ENCODE measurements at regions not wholly inside any gene's neighbourhood (a gene's known extent, or its start where the extent isn't known, plus 50 kb on each side); places are given as distances from the start of the nearest gene placed in this dataset.

DNA sequence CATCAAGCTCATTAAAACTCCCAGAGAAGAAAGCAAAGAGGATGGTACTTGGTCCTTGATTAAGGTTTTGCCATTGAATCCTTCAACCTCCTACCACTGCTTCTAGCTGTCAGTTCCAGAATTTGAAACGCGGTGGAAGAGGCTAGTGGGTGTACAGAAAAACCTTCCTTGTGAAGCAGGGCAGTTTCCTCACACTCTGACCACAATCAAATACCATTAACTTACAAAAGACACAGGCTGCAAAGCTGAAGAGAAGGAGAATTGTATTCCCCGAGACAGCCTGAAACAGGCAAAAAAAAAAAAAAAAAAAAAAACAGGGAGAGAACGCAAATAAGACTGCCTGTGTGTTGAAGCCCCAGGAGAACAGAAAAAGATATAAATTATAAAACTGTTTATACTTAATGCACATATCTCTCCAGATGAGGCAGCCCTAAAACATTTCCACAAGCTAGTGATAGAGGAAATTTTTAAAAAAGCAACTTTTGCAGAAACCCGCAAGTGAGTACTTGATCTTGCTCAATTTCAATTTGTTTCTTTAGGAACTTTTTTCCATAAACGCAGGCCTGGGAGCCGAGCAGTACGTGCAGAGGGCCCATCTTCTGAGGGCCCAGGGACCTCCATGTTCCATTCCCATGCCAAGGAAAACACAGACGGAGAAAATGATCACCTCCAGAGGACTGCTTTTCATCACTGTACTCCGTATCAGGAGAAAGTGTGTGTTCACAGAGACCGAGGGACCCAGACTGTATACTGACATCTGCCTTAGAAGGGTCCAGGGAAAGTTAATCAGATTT lies 218.7 kb upstream of the BLID start:
- Histone ChIP-seq H3K56ac (replicated peaks; ENCODE audit: insufficient read length, low read depth, low read length) (no peak overlapping the region), H4K8ac (ENCODE audit: extremely low read depth, insufficient read depth, low read length) (no peak overlapping the region), H3K14ac (ENCODE audit: insufficient read length) (no peak overlapping the region), H3K27me3 (replicated peaks in 1 of 4; ENCODE audit: control insufficient read depth in 3 of 4, extremely low read depth in 1 of 4, insufficient read depth in 3 of 4, low read length in 3 of 4) (peaks cover 0 to 3% (median 2%) of the 10 kb centered on the region in 4 experiments; a peak in 3 of 7 replicates), H2BK120ac (replicated peaks; ENCODE audit: low read depth, low read length) (no peak overlapping the region), H2AK5ac (ENCODE audit: low read depth, low read length) (no peak overlapping the region), H3K4me3 (ENCODE audit: extremely low read depth in 1 of 4, insufficient read depth in 2 of 4, low read depth in 3 of 4, low read length in 4 of 4) (no peak overlapping the region), H2BK12ac (ENCODE audit: low read depth, low read length) (no peak overlapping the region), H4K5ac (ENCODE audit: insufficient read length, low read depth, low read length) (no peak overlapping the region), H3K9ac (replicated peaks in 1 of 4; ENCODE audit: extremely low read depth in 1 of 4, low read depth in 3 of 4, low read length in 3 of 4) (no peak overlapping the region), H2BK15ac (ENCODE audit: low read length) (no peak overlapping the region), H3K9me3 (ENCODE audit: insufficient read depth in 2 of 2, low read depth in 1 of 2, low read length in 1 of 2) (no peaks in the 10 kb centered on the region), H3K4me2 (ENCODE audit: insufficient read depth in 1 of 2, low read depth in 2 of 2, low read length in 2 of 2) (no peak overlapping the region), H2BK20ac (ENCODE audit: low read length) (no peak overlapping the region), H3K23me2 (ENCODE audit: low read depth, low read length) (no peaks in the 10 kb centered on the region), H3K36me3 (ENCODE audit: control insufficient read depth in 2 of 4, insufficient read depth in 4 of 4, low read length in 3 of 4) (no peaks in the 10 kb centered on the region), H4K91ac (replicated peaks; ENCODE audit: insufficient read length, low read length) (no peak overlapping the region), H2AFZ (ENCODE audit: low read length) (no peak overlapping the region), H3K23ac (ENCODE audit: insufficient read length) (no peak overlapping the region), H2BK5ac (ENCODE audit: low read depth, low read length) (no peak overlapping the region), H3K4ac (replicated peaks; ENCODE audit: insufficient read length, low read depth, low read length) (no peak overlapping the region), H3K18ac (ENCODE audit: extremely low read depth, low read length) (no peak overlapping the region), H3K4me1 (replicated peaks in 1 of 4; ENCODE audit: control insufficient read depth in 3 of 4, insufficient read depth in 4 of 4, low read length in 3 of 4) (no peaks in the 10 kb centered on the region), H3K79me1 (ENCODE audit: low read depth, low read length) (no peaks in the 10 kb centered on the region), H4K20me1 (replicated peaks in 1 of 2; ENCODE audit: control insufficient read depth in 1 of 2, insufficient read depth in 2 of 2, low read length in 2 of 2) (no peaks in the 10 kb centered on the region), H3K27ac (ENCODE audit: low read depth, low read length) (no peak overlapping the region), H3K79me2 (ENCODE audit: control insufficient read depth in 1 of 2, insufficient read depth in 2 of 2, low read length in 2 of 2) (no peaks in the 10 kb centered on the region)
- FAIRE-seq (no peak), DNase-seq (ENCODE audit: low read depth in 1 of 2, low spot score in 2 of 2) (no peak)
- TF ChIP-seq SIRT6 (IDR thresholded peaks at IDR 0.05; ENCODE audit: low read length) (no peak), GTF2F1 (IDR thresholded peaks at IDR 0.05; ENCODE audit: borderline replicate concordance, low read depth, low read length) (no peak), SP4 (IDR thresholded peaks at IDR 0.05; ENCODE audit: low read length) (no peak), TEAD4 (IDR thresholded peaks at IDR 0.05; ENCODE audit: low read depth, low read length) (no peak), SP2 (IDR thresholded peaks at IDR 0.05; ENCODE audit: low read length) (no peak), KDM5A (IDR thresholded peaks at IDR 0.05; ENCODE audit: low read length) (no peak), FOSL1 (IDR thresholded peaks at IDR 0.05; ENCODE audit: insufficient read depth, low read depth, low read length) (no peak), SP1 (IDR thresholded peaks at IDR 0.05; ENCODE audit: low read depth, low read length) (no peak), BACH1 (IDR thresholded peaks at IDR 0.05; ENCODE audit: low read length) (no peak), KDM1A (IDR thresholded peaks at IDR 0.05; ENCODE audit: borderline replicate concordance, low read length) (no peak), TAF1 (IDR thresholded peaks at IDR 0.05; ENCODE audit: low read depth, low read length) (no peak), POLR2AphosphoS5 (IDR thresholded peaks at IDR 0.05; ENCODE audit: low read depth, low read length) (no peak), MAFK (IDR thresholded peaks at IDR 0.05; ENCODE audit: low read depth, low read length) (no peak)
- POLR2A ChIA-PET (ENCODE audit: partially characterized antibody): no interaction called here
- CTCF ChIA-PET (ENCODE audit: partially characterized antibody): no interaction called here
- 87% methylated on average over 9 of the region's 11 CpGs; no CpG with 5 or more reads in 1 of the 2 experiments for WGBS, 2 experiments (ENCODE audit: extremely low coverage in 1 of 2, insufficient coverage in 1 of 2, insufficient read length in 1 of 2, insufficient replicate concordance in 2 of 2, low coverage in 1 of 2, low lambda C conversion rate in 2 of 2, missing lambda C conversion rate in 1 of 2)

All from H1 (cell line).